Right renal pelvis (tissue), 4 donors: ENCODE measurements at regions not wholly inside any gene's neighbourhood (a gene's known extent, or its start where the extent isn't known, plus 50 kb on each side); places are given as distances from the start of the nearest gene placed in this dataset.
"Not testable (repeated sequence)": the region's sequence is repeated elsewhere in the genome, so short reads cannot be mapped to it uniquely, and the experiment has no call there.

Experiments used
- DNase-seq, 4 donors: peaks; one replicate each; pipeline ENCODE4 v3.0.0-alpha.2; 2013; ENCODE audit warnings: low read depth in 4 of 4, low spot score in 3 of 4, missing footprints in 1 of 4

DNA sequence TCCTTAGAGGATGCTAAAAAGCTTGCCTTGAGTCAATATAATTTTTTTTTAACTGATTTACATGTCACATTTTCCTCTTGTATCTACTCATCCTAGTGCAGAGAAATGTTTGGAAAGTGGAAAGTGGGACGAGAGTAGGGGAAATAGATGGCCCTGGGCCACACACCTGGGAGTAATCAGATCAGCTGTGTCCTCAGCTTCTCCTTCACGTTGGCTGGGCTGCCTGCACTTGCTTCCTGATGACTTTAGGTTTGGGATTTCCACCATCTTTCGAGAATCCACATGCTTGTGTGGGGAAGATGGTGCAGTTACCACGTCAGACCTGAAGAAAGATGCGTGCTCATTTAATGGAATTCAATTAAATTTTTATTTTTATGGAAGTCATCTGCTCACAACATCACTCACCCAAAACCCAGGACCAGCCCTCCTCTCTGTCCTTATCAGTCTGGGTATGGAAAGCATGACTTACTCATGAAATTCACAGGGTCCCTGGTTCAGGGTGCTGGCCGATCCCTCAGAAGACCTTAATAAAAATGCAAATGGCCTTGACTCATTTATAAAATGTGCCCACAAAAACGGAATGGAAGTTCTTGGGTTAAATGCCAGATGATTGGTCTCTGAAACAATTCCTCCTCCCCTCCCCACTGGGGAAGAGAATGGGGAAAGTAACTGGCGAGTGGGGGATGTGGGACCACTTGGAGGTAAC lies 74.5 kb upstream of the TIAM2 start:
- DNase-seq = no peak

DNA sequence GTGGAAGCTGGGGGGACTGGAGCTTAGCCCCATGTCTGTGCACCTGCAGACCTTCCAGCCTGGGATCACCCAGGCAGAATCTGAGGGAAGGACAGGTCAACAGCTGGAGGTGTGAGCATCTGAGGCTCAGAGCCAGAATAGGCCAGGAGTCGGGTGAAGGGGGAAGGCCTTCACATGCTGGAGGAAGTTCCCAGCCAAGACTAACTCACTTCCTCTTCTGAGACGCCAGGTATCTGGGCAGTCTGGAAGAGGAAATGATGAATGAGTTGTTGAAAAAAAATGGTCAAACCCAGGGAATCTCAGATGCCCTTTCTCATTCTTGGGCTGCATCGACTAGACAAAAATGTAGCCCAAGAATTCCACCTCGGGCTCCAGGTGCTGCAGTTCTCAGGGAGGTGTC lies 73.6 kb upstream of the TIAM2 start:
- DNase-seq = no peak

DNA sequence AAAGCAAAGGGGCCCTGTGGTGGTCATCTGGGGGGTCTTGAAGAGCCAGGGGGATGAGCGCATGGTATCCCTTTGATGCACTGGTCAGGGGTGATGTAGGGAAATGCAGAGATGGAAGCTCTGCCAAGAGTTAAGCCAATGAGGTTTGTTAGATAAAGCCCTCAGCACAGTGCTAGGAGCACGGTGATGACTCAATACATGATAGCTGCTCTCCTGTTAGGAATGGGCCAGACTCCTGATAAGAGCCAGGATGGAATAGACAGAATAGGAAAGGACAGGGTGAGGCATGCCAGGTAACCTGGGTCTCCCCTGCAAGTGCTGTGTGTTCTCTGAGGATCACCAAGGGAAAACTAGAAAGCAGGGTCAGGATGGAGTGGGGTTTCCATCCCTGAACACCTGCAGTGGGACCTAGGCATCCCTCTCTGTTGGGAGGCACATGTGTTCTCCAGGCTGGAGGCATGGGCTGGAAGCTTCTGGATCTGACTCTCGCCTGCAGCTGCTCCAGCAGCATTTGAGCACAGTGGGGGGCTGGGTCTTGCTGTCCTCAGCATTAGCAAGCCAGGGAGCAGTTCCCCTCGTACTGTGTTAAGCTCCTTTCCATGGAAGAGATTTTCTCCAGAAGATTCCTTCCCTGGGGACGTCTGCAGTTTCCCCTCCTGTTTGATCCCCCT lies 71.8 kb upstream of the TIAM2 start:
- DNase-seq = no peak

DNA sequence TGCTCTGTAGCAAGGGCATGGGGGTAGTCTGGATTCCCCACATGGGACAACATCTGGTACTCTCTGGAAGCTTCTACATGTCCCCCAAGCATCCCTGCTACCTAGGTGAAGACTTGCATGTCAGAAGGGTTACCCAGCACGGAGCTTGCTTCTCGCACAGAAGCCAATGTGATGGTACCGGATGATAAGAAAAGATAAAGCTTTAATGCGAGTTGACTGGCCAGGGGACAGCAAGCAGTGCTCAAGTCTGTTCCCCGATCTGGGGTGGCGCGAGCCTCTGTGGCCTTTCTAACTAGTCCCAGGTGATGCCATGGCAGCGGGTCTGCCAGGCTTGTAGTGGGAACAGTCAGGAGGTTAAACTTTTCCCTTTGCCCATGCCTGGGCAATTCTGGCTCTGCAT lies 70.0 kb upstream of the TIAM2 start:
- DNase-seq = no peak

DNA sequence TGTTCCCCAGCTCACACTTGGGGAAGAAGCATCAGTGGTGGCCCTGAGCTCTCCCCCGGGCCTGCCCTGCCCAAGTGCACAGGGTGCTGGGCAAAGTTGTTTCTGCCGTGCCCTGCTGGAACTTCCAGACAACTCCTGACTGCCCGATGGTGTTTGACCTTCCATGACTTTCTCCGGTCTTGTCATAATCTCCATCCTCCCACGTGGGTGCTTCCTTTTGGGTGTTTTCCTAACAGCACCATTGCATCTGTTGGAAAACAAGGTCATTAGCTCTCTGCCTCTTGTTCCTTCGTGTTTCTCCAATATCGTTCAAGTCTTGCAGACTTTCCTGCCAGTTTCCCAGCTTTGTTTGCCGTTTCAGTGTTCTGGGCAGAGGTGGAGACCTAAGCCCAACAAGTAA lies 68.7 kb upstream of the TIAM2 start:
- no peak for DNase-seq

DNA sequence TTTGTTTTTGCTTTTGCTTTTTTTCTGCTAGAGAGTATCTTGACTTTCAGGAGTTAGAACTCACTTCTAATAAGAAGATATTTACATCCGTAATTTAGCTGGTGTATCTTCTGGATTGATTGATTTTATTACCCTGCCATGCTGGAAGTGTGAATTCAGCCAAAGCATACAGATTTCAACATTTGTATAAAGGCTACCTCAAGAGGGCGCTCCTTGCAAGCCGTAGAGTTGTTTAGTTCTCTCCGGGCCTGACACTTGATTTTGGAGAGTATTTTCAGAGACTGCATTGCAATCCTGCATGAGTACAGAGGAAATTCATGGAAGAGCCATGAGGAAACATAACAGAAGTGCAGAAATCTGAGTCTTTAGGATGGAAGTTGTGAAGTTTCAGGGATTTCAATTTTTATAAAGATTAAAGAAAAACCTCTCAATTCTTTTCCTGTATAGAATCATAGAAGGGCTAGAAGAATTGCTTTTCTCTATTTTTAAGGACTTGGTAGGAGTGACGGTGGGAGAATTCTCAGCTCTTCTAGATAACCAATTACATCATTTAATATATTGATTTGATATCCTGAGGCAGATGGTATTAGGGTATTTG lies 66.7 kb upstream of the TIAM2 start:
- DNase-seq = peak; percentile 56 to 65 (median 59)

DNA sequence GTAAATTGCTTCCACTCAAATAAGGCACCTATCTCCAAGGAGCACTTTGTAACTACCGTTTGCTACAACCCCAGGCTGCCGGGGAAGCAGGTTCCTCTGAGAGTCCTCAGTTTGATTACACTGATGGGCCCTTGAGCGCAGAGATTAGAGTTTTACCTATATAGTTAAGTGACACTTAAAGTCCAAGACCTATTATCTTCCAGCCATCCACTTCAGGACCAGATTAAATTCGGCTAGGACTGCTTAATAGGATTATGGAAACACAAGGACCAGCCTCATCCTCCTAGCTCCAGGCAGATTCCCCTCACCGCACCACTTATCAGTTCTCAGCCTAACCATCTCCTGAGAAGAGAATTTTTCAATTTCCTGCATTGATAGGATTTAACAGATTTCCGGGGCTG lies 64.7 kb upstream of the TIAM2 start:
- DNase-seq = no peak

DNA sequence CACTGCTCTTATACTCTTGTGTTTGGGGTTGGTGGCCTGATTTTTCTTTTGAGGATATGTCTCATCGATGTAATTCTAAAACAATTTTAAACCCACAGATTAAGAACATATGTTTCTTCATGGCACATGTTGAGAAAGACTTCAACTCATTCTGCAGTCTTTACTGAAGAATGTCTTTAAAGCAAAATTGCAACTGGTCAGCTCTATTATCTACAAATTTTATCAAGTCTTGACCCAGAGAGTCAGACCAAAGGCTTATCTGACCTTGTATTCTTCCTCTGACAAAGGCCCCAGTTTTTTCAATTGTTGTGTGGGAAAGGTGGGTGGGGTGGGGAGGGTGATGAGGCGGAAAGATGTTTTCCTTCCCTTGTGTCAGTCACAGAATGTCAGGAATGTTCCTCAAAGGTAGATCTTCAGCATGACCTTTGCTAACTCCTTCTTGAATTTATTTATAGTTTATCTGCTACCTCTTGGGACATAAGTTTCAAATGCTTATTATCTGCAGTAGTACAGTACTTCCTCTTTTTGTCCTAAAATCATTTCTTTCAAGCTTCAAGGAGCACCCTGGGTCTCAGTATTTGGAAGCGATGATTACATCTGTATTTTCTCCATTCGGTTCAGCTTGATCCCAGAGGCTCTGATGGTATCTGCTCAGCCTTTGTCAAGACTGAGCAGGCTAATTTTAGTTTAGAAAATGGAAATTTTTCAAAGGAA lies 63.2 kb upstream of the TIAM2 start:
- no peak for DNase-seq

DNA sequence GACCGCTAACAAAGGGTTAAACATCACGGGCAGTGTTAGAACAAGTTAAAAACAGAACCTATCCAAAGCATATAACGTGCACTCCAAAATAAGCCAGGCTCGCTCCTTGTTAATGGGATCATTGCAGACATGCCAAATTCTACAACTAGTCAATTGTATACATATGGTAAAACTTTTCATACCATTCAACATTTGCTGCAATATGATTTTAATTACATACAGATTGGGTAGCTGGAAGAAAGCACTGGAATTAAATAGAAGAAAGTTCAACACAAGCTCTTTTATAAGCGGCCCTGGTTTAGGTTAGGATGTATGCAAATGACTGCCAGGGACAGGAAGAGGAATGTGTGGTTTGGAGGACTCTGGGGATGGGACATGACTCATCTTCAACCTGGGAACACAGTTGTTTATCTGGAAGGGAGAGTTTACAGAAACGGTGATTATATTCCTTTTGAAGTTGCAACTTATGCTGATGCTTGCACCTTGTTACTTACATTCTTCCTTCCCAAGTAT lies 62.5 kb upstream of the TIAM2 start:
- no peak for DNase-seq

DNA sequence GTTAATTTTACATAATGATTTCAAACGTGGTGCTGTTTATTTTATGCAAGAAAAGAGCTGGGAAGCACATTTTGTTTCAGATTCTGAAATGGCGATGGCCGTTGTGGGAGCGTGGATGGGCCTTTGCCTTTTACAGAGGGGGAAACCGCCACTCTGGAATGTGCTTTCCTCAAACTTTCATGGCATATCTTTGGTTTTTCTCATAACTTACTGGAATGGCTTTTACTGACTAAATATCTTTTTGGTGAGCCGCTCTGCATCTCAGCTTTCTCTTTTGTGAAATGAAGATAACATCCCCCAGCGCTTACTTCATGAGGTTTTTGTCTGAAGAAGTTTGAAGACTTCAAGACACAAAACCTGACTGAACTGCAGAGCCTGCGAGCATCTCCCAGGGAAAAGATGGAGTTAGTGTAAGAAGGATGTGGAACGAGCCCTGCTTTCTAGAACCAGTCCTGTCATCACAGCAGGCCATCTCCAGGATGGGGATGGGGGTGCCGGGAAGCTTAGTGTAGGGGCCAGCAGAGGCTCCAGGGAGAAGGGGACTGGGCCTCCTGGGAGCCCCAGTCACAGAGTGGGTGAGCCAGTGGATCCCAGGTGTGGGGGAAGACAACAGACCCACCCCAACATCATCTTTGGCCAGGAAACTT lies 61.8 kb upstream of the TIAM2 start:
- DNase-seq = no peak

DNA sequence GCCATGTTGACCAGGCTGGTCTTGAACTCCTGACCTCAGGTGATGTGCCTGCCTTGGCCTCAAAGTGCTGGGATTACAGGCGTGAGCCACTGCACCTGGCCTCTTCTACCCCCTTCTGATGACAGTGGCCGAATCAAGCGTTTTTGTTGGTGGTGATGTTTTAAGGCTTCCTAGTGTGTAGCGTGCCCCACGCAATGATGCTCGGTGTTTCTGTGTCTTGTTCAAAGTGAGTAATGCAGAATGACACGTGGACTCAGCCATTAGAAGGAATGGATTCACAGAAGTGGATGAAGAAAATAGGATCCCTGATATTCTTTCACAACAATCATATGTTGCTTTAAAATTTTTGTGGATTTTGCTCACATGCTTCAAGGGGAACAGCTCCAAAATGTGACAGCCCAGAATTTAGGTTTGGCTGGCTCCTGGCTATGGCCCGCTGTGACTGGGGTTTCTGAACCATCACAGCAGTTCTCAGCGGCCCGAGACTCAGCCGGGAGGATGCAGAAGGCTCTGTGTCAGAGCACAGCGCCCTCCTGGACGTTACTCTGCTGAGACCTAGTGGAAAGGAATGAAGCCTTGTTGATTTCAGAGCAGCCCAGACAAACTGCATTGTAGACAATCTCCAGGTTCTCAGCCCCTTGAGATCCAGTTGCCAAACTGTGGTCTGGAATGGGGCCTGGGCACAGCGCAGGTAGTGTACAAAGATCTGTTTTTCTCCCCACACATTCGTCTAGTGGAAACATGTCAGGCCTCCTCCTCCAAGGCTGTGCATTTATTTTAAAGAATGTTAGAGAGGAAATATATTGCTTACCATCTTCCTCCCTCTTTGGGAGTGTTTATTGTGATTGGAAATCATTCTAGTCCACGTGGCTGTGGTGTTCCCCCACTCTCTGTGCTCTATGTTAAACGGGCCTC lies 57.6 kb upstream of the TIAM2 start:
- DNase-seq = peak in 2 of 4 donors; percentile 24 to 40

DNA sequence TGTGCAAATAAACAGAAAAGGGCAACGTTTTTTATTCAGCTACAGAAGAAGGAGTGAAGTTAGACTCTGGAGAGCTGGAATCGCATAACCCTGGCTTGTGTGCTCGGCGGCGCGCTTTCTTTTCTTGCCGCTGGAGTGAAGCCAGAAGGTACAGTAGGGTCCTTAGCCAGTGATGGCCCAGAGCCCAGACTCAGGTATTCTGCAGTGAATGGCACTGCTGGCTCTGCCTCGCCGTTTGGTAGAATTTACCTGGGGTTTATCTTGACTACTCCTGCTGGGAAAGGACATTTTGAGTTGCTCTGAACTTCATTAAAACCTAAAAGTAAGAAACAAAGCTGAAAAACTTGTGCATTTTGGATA lies 56.9 kb upstream of the TIAM2 start:
- no peak for DNase-seq

DNA sequence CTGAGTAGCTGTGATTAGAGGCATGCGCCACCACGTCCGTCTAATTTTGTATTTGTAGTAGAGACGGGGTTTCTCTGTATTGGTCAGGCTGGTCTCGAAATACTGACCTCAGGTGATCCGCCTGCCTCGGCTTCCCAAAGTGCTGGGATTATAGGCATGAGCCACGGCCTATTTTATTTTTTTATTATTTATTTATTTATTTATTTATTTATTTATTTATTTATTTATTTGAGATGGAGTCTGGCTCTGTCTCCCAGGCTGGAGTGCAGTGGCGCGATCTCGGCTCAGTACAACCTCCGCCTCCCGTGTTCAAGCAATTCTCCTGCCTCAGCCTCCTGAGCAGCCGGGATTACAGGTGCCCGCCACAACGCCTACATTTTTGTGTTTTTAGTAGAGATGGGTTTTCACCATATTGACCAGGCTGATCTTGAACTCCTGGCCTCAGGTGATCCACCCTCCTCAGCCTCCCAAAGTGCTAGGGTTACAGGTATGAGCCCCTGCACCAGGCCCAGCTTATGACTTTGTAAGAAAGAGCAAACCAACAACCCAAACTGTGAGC lies 56.3 kb upstream of the TIAM2 start:
- DNase-seq = not testable (repeated sequence)

DNA sequence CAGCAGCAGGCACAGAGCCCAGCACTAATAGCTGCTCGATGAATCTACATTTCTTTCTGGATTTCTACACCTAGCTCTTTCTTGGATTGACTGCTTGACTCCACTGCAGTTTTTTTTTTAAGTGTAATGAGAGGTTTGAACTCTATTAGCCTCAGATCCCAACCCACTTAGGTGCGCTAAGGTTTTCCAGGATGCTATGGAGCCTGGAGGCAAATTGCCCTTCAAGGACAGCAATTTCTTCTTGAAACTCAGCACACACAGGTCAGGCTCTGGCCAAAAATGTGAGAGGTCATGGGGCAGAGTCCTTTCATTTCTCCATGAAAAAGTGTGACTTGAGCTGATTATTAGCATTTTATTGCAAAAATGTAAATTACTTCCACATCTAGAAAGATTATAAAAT lies 52.3 kb upstream of the TIAM2 start:
- DNase-seq = no peak

DNA sequence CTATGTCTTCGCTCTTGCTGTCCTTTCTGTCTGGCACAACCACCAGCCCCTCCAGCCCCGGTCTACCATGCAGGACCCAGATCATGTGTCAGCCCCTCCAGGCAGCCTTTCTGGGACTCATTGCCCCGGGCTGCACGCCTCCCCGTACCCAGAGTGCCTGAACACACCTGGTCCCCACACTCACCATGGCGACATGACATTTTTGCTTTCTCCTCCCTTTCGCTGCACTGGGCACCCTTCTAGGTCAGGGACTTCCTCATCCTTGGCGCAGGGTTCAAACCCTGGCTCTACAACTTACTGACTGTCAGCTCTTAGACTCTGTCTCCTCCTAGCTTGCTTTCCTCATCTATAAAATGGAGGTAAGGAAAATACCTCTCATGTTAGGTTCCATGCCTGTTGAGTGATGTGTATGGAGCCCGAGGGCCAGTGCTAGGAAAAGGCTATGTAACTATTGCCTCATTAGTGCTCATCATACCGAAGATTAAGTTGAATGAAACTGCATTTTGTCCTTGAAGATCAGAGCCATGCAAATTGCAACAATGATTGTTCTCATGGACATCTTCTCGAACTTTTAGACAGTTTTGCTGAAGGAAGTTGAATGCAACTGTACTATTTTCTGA lies 49.7 kb upstream of the TIAM2 start:
- DNase-seq = no peak
